ENCODE measurements at regions not wholly inside any gene's neighbourhood (a gene's known extent, or its start where the extent isn't known, plus 50 kb on each side); places are given as distances from the start of the nearest gene placed in this dataset.
"Not testable (repeated sequence)": the region's sequence is repeated elsewhere in the genome, so short reads cannot be mapped to it uniquely, and the experiment has no call there.

DNA sequence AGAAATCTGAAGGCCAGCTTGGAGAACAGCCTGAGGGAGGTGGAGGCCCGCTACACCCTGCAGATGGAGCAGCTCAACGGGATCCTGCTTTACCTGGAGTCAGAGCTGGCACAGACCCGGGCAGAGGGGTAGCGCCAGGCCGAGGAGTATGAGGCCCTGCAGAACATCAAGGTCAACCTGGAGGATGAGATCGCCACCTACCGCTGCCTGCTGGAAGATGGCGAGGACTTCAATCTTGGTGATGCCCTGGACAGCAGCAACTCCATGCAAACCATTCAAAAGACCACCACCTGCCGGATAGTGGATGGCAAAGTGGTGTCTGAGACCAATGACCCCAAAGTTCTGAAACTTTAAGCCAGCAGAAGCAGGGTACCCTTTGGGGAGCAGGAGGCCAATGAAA, 318.4 kb downstream of the ZFHX3 start:
- DNase-seq, result not testable (repeated sequence)

GRCh38 chr16:72728516-72728915, 319.4 kb downstream of the ZFHX3 start:
- no peak for DNase-seq

- DNase-seq, result no peak
Measured at GRCh38 chr16:72727565-72727964, 320.4 kb downstream of the ZFHX3 start.

- no peak for DNase-seq
Measured at GRCh38 chr16:72725643-72726042, 322.3 kb downstream of the ZFHX3 start.

GRCh38 chr16:72723781-72724180, 324.1 kb downstream of the ZFHX3 start:
- DNase-seq, result no peak

DNA sequence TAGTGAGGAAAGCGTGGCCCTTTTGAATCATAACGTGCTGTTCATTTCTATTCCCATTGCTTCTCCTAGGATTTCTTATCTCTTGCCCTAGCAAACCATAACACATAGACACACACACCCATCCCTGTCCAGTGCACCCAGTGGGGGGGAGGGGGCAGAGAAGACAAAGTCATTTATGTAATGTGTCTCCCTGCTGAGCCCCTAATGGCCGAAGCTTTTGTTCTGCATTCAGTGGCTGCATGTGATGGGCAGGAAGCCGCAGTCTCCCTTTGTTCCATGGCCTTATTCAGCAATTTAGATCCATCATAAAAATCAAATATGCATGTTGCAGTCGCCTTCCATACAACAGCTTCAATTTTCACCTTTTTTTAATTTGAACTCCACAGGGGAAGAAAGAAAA, 325.4 kb downstream of the ZFHX3 start:
- no peak for DNase-seq

DNA sequence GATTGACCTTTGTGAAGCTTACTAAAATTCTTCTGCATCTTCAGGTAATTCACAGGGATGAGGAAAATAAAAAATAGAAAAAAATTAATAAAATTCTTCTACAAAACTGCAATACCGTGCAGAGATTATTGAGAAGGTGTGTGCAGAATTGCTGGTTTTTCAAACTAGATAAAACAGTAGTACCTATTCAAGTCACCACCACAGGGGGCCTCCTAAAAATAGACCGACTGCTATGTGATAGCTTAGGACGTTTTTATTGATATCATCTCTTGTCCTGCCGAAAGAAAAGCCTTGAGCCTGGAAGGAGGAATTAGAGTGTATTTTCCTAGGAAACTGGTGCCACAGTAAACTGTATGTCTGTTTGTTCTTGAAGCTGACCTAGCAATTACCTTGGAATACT, 325.9 kb downstream of the ZFHX3 start:
- DNase-seq, result no peak

DNA sequence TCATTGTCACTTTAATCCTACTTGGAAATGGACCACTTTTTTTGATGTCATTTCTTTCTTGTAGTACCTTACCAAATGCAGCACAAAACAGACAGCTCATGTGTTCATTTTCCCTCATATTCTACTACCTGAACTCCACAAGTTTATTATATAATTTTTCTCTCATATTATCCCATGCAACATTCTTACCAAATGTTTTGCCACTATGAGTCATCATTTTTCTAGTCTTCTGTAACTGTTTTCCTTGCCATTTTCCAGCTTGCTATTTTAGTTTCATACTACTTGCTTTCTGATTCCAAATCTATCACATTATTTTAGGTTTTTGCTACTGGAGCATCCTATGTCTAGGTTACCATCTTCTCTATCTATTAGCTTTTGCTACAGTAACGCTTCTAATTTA, 332.7 kb downstream of the ZFHX3 start:
- DNase-seq, result no peak

DNA sequence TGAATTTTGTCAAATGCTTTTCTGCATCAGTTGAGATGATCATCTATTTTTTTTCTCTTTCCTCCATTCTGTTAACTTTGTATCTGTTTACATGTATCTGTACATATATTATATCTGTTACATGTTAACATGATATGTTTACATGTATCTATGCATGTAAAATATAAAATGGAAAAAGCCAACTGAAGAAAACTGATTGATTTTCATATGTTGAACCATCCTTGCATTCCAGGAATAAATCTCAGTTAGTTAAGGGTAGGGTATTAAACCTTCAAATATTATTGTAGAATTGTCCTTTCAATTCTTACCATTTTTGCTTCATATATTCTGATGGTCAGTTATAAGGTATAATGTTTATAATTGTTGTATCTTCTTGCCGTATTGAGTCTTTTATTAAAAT, 336.1 kb downstream of the ZFHX3 start:
- no peak for DNase-seq

- DNase-seq, result no peak
Measured at GRCh38 chr16:72705801-72706200, 342.1 kb downstream of the ZFHX3 start.

GRCh38 chr16:72704746-72705372, 343.1 kb downstream of the ZFHX3 start:
- DNase-seq, result no peak

DNA sequence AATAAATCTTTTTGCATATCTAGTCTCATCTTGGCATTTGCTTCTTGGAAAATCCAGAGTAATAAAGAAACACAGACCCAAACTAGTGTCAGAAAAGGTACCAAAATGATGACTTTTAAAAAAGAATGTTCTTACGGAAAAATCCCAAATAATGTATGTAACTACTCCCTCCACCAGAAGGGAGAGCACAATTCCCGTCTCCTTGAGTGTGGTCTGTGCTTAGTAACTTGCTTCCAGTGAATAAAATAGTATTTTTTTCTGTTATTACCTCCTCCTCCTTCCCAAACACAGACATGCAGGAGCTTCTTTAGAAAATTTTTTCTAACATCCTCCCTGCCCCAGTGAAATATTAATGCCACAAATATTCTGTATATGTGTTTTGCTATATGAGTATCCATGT, 358.1 kb downstream of the ZFHX3 start:
- no peak for DNase-seq

DNA sequence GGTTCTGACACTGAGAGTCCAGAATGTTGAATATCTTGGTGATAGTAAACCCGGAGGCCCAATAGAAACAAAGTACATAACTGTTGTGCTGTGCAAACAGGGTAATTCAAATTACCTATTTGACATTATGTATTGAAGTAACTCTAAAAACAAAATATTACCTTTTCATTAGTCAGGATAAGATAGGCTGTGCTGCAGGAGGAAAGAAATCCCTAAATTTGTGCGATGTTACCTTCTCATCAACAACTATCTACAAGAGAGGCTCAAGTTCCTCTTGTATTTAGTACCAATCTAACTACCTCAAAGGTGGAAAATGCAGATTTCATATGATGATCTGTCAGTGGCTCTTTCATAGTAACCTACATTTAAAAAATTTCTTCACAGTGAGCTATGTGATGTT, 367.2 kb downstream of the ZFHX3 start:
- DNase-seq, result no peak

GRCh38 chr16:72679856-72680255, 368.1 kb downstream of the ZFHX3 start:
- DNase-seq, result no peak

- no peak for DNase-seq
Measured at GRCh38 chr16:72677662-72678447, 370.1 kb downstream of the ZFHX3 start.

DNA sequence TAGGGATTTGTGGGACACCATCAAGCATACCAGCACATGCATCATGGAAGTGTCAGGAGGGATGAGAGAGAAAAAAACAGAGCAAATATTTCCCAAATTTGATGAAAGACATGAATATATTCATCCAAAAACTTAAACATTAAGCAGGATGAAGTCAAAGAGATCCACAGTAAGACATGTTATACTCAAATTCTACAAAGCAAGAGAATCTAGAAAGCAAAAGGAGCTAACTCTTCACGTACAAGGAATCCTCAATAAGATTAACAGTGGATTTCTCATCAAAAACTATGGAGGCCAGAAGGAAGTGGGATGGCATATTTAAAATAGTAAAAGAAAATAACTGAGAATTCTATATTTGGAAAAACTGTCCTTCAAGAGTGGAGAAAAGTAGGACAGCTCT, 374.8 kb downstream of the ZFHX3 start:
- DNase-seq, result no peak

GRCh38 chr16:72666267-72666666, 381.7 kb downstream of the ZFHX3 start:
- no peak for DNase-seq

- no peak for DNase-seq
Measured at GRCh38 chr16:72665701-72666100, 382.2 kb downstream of the ZFHX3 start.

DNA sequence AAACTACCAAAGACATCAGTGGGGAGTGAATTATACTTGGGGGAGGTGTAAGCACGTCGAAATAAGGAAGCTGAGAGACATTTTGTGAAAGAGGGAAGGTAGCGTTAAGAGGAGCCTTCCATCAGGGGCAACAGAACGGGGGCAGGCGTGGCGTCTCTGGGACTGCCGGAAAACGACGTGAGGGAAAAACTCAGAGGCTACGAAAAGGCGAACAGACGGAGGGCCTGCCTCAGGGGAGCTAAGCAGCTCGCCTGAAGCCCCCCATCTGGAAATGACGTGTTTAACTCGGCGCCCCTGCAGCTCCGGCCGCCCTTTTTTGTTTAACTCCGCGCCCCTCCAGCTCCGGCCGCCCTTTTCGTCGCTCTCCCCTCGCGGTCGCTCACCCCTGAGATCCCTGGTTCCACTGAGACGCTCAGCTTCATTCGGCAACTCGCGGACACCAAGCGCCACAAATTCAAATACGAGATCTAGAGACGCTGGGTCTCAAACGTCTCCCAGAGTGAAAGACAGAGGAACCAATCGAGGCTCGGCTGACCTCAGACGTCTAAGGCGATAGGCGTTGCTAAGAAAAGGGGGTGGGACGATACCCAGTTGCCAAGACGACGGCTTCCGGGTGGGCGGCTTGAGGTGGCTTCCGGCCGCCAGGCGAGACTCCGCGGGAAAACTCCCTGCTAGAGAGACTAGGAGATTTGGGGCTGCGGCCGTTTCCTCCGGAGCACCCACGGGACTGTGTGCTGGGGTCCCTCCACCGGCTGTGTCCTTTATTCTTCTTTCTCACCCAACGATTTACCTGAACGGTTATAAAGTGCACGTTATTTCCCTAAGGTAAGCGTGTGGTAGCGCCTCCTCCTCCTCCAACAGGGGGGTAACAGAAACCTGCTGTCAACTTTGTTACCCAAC, 383.2 kb downstream of the ZFHX3 start:
- peak; percentile 97 for DNase-seq

DNA sequence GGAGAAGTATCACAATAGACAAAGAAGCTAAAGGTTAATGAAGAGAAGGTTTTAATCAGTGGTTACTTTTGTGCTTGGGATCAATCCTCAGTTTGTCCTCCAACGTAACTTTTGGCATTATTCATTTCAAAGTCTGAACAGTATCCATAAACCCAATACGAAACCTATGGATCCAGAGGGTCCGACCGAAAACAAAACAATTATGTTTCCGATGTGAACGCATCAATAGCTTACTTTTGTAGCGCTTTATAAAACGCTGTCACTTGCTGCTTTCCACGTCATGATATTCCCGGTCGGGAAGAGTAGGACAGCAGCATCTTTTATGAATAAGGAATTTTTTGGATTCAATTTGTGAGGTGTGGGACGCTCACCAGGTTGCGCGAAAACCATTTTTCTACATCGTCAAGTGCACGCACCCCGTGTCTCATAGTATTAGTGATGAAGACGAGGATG, 383.8 kb downstream of the ZFHX3 start:
- no peak for DNase-seq

- no peak for DNase-seq
Measured at GRCh38 chr16:72658888-72659717, 388.8 kb downstream of the ZFHX3 start.

DNA sequence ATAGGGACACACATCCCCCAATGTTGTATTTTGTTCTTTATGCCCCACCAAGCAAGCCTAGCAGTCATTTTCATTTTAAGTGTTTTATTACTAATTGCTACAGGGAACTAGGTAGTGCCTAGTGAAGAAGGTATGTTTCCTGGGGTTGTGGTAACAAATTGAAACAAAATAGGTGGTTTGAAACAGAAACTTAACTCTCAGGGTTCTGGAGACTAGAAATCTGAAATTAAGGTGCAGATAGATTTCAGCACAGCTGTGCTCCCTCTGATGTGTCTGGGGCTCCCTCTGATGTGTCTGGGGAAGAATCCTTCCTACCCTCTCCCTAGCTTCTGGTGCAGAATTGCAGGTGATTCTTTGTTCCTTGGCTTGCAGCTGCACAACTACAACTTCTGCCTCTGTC, 390.1 kb downstream of the ZFHX3 start:
- DNase-seq, result peak; percentile 3

GRCh38 chr16:72657164-72657563, 390.8 kb downstream of the ZFHX3 start:
- no peak for DNase-seq

Data from activated CD4-positive, alpha-beta T cell treated with anti-CD3 and anti-CD28 coated beads, Interleukin-10, Interleukin-2, amounts not matched to agents 100 ng/mL and 50 ng/mL, durations not matched to agents 16 hours and 8 hours (primary cell).